Activated B cell treated with CpG ODN at 0.5 μM for 24 hours (primary cell): ENCODE measurements at regions not wholly inside any gene's neighbourhood (a gene's known extent, or its start where the extent isn't known, plus 50 kb on each side); places are given as distances from the start of the nearest gene placed in this dataset.
"Not testable (repeated sequence)": the region's sequence is repeated elsewhere in the genome, so short reads cannot be mapped to it uniquely, and the experiment has no call there.

Experiments used
- ATAC-seq: fragments of 200-7000 bp; cut with Tn5 transposase; one replicate; pipeline ENCODE4 v1.10.0; 2021; ENCODE audit warnings: low read depth, mild to moderate bottlenecking, moderate library complexity
- CTCF ChIA-PET: fragments of 350-600 bp; sonication (Branson Sonifier 250); formaldehyde crosslinking; loops from one replicate; lab custom pipeline; 2021; ENCODE audit warnings: antibody characterized with exemption; lab: Charles Lee
- POLR2A ChIA-PET: fragments of 350-600 bp; sonication (Branson Sonifier 250); formaldehyde crosslinking; loops from one replicate; lab custom pipeline; 2021; ENCODE audit warnings: antibody characterized with exemption; lab: Charles Lee
- DNase-seq: peaks from one replicate; pipeline ENCODE4 v3.0.0; 2022
- H3K27ac Mint-ChIP-seq: one replicate; pipeline ENCODE4 v1.8.0; 2020; ENCODE audit warnings: mixed read lengths
- H3K27me3 Mint-ChIP-seq: one replicate; pipeline ENCODE4 v1.8.0; 2021; ENCODE audit warnings: mixed read lengths
- H3K36me3 Mint-ChIP-seq: one replicate; pipeline ENCODE4 v1.8.0; 2021; ENCODE audit warnings: low read depth, mixed read lengths
- H3K4me1 Mint-ChIP-seq: one replicate; pipeline ENCODE4 v1.8.0; 2021; ENCODE audit warnings: mixed read lengths
- H3K4me3 Mint-ChIP-seq: one replicate; pipeline ENCODE4 v1.8.0; 2020; ENCODE audit warnings: mild to moderate bottlenecking, mixed read lengths
- H3K9me3 Mint-ChIP-seq: one replicate; pipeline ENCODE4 v1.8.0; 2020; ENCODE audit warnings: mixed read lengths
- intact Hi-C: fragments of 100-400 bp; cut with micrococcal nuclease; formaldehyde crosslinking; loops from one replicate; pipeline ENCODE4 v1.15.1; 2024
- TF ChIP-seq, protein P1 (sequence below): fragments of 200-600 bp; IDR thresholded peaks from one replicate; pipeline ENCODE4 v1.8.0; 2022; ENCODE audit warnings: antibody characterized with exemption, mild to moderate bottlenecking

DNA sequence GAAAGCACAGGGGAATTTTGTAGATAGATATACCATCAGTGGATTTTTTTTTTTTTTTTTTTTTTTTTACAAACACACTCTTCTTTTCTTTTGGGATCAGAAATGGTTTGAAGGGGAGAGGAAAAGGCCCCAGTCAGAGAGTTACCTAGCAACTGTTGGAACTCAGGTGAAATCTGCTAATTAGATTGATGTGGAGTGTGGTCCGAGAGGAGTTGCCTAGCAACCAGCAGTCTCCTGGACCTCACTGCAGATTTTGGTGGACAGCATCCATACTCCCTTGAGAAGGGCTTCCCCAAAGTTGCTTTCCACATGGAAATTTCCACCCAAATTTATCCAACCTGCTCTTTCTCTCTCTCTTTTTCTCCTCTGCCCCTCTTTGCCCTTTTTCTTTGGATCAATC, 165.4 kb downstream of the UTP18 start:
- Mint-ChIP-seq H3K9me3 (no peaks in the 10 kb centered on the region), H3K36me3 (no peaks in the 10 kb centered on the region), H3K4me1 (peaks cover 3% of the 10 kb centered on the region), H3K4me3 (no peak overlapping the region), H3K27me3 (peaks cover 7% of the 10 kb centered on the region), H3K27ac (no peak overlapping the region)
- intact Hi-C loops: no loop called here
- no peak for DNase-seq
- ChIA-PET CTCF (no interaction called here), POLR2A (no interaction called here)
- ATAC-seq: no peak
- TF ChIP-seq, protein P1, sequence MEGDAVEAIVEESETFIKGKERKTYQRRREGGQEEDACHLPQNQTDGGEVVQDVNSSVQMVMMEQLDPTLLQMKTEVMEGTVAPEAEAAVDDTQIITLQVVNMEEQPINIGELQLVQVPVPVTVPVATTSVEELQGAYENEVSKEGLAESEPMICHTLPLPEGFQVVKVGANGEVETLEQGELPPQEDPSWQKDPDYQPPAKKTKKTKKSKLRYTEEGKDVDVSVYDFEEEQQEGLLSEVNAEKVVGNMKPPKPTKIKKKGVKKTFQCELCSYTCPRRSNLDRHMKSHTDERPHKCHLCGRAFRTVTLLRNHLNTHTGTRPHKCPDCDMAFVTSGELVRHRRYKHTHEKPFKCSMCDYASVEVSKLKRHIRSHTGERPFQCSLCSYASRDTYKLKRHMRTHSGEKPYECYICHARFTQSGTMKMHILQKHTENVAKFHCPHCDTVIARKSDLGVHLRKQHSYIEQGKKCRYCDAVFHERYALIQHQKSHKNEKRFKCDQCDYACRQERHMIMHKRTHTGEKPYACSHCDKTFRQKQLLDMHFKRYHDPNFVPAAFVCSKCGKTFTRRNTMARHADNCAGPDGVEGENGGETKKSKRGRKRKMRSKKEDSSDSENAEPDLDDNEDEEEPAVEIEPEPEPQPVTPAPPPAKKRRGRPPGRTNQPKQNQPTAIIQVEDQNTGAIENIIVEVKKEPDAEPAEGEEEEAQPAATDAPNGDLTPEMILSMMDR: no peak

DNA sequence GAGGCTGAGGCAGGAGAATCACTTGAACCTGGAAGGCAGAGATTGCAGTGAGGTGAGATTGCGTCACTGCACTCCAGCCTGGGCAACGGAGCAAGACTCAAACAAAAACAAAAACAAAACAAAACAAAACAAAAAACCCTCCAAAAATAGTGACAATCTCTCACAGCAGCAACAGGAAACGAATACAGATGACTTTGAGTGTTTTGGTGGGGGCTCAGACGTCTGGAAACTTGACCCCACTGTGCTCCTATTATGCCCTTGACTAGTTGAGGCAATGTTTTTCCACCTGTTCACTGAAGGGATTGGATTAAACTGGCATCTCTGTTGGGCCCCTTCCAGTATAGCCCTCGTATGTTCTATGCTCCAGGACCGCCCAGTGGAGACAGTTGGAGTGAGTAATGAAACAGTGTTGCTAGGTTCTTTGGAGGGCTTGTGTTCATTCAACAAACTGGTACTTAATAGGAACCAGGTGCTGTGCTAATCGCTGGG, 167.0 kb downstream of the UTP18 start:
- Mint-ChIP-seq H3K9me3 (no peaks in the 10 kb centered on the region), H3K27ac (no peak overlapping the region), H3K4me3 (no peak overlapping the region), H3K27me3 (no peaks in the 10 kb centered on the region), H3K36me3 (no peaks in the 10 kb centered on the region), H3K4me1 (peaks cover 3% of the 10 kb centered on the region)
- TF ChIP-seq, protein P1: no peak
- DNase-seq (no peak), ATAC-seq (no peak)
- intact Hi-C loops: no loop called here
- POLR2A ChIA-PET: no interaction called here
- CTCF ChIA-PET: no interaction called here

GRCh38 chr17:51427856-51428255, 167.5 kb downstream of the UTP18 start:
- Mint-ChIP-seq H3K4me1 (peaks cover 3% of the 10 kb centered on the region), H3K4me3 (no peak overlapping the region), H3K9me3 (no peaks in the 10 kb centered on the region), H3K27ac (no peak overlapping the region), H3K36me3 (no peaks in the 10 kb centered on the region), H3K27me3 (no peaks in the 10 kb centered on the region)
- CTCF ChIA-PET: no interaction called here
- no peak for DNase-seq
- TF ChIP-seq, protein P1: no peak
- ATAC-seq: no peak
- POLR2A ChIA-PET: no interaction called here
- intact Hi-C loops: no loop called here

DNA sequence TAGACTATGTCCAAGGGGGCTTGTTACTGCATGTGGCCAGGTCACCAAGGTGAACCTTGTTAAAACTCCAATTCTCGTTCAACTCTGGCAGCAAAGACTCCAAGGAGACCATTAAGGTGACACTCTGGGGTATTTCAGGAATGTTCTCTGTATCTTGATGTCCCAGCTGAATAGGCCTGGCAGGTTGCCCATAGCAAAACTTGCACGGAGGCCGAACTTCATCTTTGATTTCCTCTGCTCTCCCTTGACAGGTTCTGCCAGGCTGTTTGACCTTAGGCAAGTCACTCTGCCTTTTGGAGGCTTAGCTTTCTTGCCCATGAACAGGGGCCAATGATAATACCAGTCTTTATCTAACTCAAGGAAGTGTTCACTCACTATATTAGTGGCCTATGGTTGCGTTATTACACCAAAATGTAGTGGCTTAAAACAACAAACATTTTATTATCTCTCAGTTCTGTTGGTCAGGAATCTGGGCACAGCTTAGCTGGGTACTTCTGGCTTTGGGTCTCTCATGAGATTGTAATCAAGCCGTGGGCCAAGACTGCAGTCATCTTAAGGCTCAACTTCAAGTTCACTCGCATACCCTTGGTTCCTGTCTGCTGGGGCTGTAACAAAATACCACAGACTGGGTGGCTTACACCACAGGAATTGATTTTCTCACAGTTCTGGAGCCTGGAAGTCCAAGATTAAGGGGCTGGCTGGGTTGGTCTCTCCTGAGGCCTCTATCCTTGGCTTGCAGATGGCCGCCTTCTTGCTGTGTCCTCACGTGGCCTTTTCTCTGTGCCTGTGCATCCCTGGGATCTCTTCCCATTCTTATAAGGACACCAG, 168.5 kb downstream of the UTP18 start:
- H3K4me3 Mint-ChIP-seq: no peak overlapping the region
- TF ChIP-seq, protein P1: no peak
- DNase-seq (no peak), ATAC-seq (no peak)
- no peaks in the 10 kb centered on the region for H3K9me3 Mint-ChIP-seq
- no peaks in the 10 kb centered on the region for H3K36me3 Mint-ChIP-seq
- ChIA-PET POLR2A (no interaction called here), CTCF (no interaction called here)
- peaks cover 3% of the 10 kb centered on the region for H3K4me1 Mint-ChIP-seq
- no peak overlapping the region for H3K27ac Mint-ChIP-seq
- intact Hi-C loops: no loop called here
- H3K27me3 Mint-ChIP-seq: no peaks in the 10 kb centered on the region

DNA sequence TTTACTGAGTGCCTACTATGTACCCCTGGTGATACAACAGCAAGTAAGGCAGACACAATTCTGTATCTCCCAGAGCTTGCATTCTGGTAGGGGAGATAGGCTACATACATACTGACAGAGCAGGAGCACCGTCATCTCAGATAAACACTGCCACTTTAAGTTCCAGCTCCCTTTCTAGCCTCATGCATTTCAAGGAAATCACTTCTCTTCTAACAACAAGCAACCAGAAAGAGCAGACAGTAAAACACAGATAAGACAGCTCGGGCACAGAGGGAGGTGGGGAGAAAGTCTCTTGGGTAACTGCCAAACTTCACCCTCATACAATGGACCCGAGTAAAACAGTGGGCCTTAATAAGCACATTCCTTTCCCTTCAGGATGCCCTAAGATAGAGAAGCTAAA, 169.6 kb downstream of the UTP18 start:
- DNase-seq, H3K27me3 Mint-ChIP-seq, POLR2A ChIA-PET, H3K27ac Mint-ChIP-seq, H3K4me1 Mint-ChIP-seq, H3K36me3 Mint-ChIP-seq, ATAC-seq, H3K9me3 Mint-ChIP-seq, CTCF ChIA-PET, intact Hi-C loops, H3K4me3 Mint-ChIP-seq: not testable (repeated sequence)
